CMK (cell line): ENCODE measurements at regions not wholly inside any gene's neighbourhood (a gene's known extent, or its start where the extent isn't known, plus 50 kb on each side); places are given as distances from the start of the nearest gene placed in this dataset.

Experiments used
- DNase-seq: peaks from one replicate; pipeline ENCODE4 v3.0.0-alpha.2; 2010; ENCODE audit warnings: low read depth

DNA sequence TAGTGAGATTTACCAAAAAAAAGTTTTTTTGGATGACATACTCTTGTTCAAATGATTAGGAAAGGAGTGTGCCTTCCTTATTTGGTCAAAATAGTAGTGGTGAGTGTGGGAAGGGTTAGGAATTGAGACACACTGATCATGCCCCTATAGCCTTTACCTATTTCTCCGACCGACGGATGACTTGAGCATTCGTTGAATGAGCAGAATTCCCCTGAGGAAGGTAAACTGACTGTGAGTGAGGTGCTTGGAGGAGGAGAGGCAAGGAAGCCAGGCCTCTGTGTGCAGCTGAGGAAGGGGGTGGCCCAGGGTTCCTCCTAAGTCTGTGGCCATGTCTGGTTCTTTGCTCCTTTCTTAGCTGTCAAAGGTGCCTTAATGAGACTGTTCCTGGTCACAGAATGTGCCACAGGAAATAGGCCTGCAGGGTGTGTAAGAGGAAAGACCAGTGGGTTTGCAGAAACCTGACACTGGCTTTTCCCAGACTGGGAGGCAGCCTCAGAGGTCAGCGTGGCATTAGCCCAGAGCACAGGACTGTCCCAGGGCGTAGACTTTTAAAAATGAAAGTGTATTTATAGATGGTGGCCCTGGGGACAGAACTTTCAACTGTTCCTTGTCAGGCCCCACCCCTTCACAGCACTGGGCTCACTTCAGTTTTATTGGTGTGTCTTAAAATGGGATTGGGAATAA lies 307.7 kb upstream of the C2CD4B start:
- no peak for DNase-seq

DNA sequence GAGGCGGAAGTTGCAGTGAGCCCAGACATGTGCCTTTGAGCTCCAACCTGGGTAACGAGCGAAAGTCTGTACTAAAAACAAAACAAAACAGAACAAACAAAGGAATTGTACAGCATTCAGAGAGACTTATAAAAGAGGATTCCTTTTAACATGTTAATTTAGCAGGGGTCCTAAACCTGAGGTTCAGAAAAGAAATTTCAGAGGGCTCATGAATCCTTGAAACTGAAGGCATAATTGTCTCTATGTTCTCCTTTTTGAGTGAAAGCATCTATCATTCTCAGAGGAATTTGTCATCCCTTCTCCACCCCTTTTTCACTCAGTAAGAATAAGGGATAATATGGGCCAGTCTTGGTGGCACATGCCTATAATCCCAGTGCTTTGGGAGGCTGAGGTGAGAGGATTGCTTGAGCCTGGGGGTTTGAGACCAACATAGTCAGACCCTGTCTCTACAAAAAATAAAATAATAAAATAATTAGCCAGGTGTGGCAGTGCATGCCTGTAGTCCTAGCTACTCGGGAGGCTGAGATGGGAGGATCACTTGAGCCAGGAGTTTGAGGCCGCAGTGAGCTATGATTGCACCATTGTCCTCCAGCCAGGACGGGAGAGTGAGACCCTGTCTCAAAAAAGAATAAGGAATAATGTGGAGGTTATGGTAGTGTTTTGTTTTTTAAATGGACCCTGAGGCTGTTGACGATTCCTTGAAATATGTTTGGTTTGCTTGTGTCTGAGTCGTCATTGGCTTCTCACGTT lies 309.1 kb upstream of the C2CD4B start:
- no peak for DNase-seq

DNA sequence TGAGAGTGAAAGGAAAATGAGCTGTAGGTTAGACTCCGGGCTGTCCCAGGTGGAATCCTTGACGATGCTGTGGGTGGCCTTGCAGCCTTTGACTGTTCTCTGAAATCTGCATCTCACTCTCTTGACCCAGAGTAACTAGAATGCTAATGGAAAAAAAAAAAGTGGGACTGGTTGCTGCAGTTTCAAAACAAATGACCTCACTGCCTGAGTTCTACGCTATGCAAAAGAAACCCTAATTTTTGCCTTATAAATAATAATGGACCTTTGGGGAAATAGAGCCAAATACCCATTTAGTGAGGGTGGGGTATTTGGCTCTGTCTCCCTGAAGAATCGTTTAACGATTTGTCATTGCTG lies 309.7 kb upstream of the C2CD4B start:
- DNase-seq: no peak

- no peak for DNase-seq
Observed at GRCh38 chr15:62475591-62475990, 310.5 kb upstream of the C2CD4B start.

GRCh38 chr15:62476163-62476562 lies 311.1 kb upstream of the C2CD4B start:
- no peak for DNase-seq

- no peak for DNase-seq
Observed at GRCh38 chr15:62477929-62478328, 312.8 kb upstream of the C2CD4B start.

- no peak for DNase-seq
Observed at GRCh38 chr15:62482785-62483429, 317.8 kb upstream of the C2CD4B start.

DNA sequence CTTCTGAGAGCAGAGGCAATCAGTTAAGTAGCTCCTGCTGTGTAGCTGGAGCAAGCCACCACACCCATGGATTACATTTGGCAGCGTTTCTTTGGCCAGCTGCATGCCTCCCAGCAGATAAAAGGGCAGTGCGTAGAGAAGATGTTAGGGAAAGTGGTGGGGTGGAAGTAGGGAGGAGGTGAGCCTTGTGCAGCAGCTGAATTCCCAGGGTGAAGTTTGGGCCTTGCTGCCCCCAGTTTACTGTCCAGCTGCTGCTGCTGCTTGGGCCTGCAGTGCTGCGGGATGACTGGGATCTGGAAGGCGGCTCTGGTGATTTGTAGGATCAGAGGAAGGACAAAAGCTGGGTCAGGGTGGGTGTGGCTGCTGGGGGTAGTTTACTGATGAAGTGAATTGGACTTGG lies 318.7 kb upstream of the C2CD4B start:
- DNase-seq: no peak

DNA sequence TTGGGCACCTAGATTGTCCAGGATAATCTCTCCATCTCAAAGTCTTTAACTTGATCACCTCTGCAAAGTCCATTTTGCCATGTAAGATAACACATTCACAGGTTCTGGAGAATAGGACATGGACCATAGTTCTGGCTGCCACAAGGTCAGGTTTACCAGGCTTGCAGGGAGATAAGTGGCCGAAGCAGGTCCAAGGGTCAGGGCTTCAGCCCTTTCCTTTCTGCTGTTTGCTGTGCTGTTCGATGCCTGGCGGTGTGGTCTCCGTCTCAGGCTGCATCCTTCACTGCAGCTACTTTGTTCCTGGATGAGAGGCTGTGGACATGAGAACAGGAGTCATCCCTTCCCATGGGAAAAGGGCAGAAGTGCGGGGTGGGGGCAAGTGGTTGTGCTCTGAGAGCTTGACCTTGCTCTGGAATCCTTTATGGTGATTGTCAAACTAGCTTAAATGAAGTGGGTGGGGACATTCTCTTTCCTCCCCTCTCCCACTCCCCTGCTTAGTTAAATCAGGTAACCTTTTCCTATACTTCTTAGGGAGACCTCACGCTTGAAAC lies 320.2 kb upstream of the C2CD4B start:
- no peak for DNase-seq

DNA sequence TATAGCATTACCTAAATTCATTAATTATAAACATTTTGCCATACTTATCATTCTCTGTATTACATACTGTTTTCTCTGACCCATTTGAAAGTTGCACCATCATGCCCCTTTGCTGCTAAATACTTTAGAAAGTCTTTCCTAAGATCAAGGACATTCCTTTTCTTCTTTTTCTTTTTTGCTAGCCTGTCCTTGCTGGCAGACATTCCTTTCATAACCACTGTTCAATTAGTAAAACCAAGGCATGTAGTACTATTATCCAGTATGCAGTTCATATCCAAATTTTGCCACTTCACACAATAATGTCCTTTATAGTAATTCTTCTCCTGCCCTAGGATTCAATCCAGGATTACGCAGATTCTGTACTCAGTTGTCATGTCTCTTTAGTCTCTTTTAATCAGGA lies 321.0 kb upstream of the C2CD4B start:
- DNase-seq: no peak

DNA sequence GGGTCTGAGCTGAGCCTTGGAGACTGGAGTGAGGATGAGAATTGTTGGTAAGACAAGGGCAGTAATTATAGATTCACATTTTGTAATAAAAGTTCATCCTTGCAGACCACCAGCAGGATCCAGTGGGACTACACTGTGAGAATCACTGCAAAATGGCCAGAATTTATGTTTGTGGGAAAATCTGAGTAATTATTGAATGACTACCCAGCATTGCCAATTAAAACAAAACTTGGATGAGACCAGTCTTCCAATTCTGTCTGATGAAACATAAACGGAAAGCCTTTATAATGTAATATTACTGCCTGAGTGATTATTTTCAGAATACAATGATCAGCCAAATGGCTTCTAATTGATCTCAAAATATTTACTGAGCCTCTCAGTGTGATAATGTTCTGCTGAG lies 323.3 kb upstream of the C2CD4B start:
- no peak for DNase-seq

GRCh38 chr15:62491642-62492041 lies 326.6 kb upstream of the C2CD4B start:
- DNase-seq: no peak

GRCh38 chr15:62492900-62493299 lies 327.8 kb upstream of the C2CD4B start:
- DNase-seq: no peak

DNA sequence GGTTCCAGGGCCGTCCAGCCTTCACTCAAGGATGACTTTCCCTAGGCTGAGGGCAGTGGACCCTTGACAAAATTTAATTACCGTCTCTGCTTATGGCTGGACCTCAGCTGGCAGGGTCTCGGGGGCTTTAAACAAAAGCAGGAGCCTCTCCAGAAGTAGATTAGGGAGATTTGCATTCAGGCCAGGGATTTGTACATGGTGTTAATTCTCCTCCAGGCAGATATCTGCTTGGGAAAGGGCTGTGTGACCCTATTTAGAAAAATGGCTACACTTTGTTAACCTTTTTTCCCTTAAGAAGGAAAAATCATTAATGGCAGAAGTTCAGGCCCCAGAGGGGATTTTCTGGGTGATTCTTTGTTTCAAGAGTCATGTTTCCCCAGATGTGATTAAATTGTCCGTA lies 329.1 kb upstream of the C2CD4B start:
- no peak for DNase-seq

- no peak for DNase-seq
Observed at GRCh38 chr15:62495670-62496614, 330.9 kb upstream of the C2CD4B start.

DNA sequence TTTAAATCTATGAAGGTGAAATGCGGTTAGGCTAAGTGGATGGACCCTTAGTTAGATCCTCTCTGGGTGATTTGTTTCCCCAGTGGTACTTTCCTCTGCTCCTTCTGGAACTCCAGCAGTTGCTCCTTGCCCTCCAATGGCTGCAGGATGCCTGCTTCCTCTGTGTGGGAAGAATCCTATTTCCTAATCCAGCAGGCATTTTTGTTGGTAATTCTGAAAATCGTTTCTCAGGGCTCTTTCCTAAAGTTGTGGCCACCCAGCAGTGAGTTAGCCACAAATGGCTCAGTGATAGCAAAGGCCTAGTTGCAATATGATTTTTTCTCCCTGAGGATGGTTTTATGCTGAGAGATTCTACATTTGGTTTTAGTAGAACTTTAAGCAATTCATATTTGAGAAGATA lies 332.3 kb upstream of the C2CD4B start:
- no peak for DNase-seq

GRCh38 chr15:62498278-62498677 lies 333.2 kb upstream of the C2CD4B start:
- no peak for DNase-seq

GRCh38 chr15:62498712-62499111 lies 333.6 kb upstream of the C2CD4B start:
- no peak for DNase-seq

DNA sequence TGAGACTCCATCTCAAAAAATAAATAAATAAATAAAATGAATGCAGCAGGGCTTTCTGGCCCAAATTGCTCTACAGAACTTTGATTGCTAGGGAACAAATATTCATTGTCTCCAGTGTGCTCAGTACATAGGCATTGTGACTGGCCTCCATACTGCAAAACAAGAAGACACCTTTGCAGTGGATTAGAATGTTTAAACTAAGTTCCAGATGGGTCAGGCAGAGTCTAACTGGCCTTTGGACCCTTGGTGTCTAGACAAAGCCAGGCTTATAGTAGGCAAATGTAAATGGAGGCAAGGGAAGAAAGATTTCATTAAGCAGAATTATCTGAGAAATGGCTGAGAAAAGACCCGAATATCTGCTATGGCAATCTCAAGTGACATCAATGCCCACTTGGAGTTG lies 335.2 kb upstream of the C2CD4B start:
- DNase-seq: no peak

GRCh38 chr15:62502451-62502850 lies 337.4 kb upstream of the C2CD4B start:
- DNase-seq: no peak

- DNase-seq: no peak
Observed at GRCh38 chr15:62503451-62503850, 338.4 kb upstream of the C2CD4B start.

- no peak for DNase-seq
Observed at GRCh38 chr15:62505762-62506161, 340.7 kb upstream of the C2CD4B start.
